GM12878 (cell line): ENCODE measurements at regions not wholly inside any gene's neighbourhood (a gene's known extent, or its start where the extent isn't known, plus 50 kb on each side); places are given as distances from the start of the nearest gene placed in this dataset.

ENCODE experiments used
- CBX5 ChIP-seq: sonication (generic); IDR thresholded peaks from 2 replicates; pipeline ENCODE4 v1.6.1; 2016; ENCODE audit warnings: low read depth, moderate library complexity, mild to moderate bottlenecking, inconsistent platforms
- CREB1 ChIP-seq: IDR thresholded peaks from 2 replicates; pipeline ENCODE4 v1.6.1; 2012; ENCODE audit warnings: low read depth, mild to moderate bottlenecking, inconsistent platforms
- EGR1 ChIP-seq, 2 experiments: IDR thresholded peaks; 1 replicate in 1 of 2; 2 replicates in 1 of 2; pipeline ENCODE4 v1.6.1; 2011 to 2012; ENCODE audit warnings: low read depth in 2 of 2, low read length in 2 of 2, borderline replicate concordance in 1 of 2, mild to moderate bottlenecking in 1 of 2, moderate library complexity in 1 of 2
- ETV6 ChIP-seq, 2 experiments: fragments of 450-650 bp in 1 of 2; IDR thresholded peaks in 1 of 2; conservative IDR thresholded peaks in 1 of 2; 2 replicates each; pipeline ENCODE4 v1.6.1; 2014; ENCODE audit warnings: antibody characterized with exemption in 1 of 2, borderline replicate concordance in 1 of 2, low read depth in 1 of 2, mild to moderate bottlenecking in 1 of 2, moderate library complexity in 1 of 2
- IRF4 ChIP-seq: IDR thresholded peaks from 2 replicates; pipeline ENCODE4 v1.6.1; 2011; ENCODE audit warnings: low read depth, low read length
- MXI1 ChIP-seq: fragments of 150-350 bp; IDR thresholded peaks from 2 replicates; pipeline ENCODE4 v1.6.1; 2011; ENCODE audit warnings: low read depth, mild to moderate bottlenecking, inconsistent platforms, low read length, improper control_type of control experiment
- MYC ChIP-seq: IDR thresholded peaks from 2 replicates; pipeline ENCODE4 v1.6.1; 2011; ENCODE audit warnings: mild to moderate bottlenecking, low read length, moderate library complexity, inconsistent platforms; ENCODE audit not compliant: insufficient read depth, insufficient replicate concordance, insufficient read length, severe bottlenecking
- NFIC ChIP-seq: IDR thresholded peaks from 2 replicates; pipeline ENCODE4 v1.6.1; 2012; ENCODE audit warnings: low read depth, mild to moderate bottlenecking, inconsistent platforms, low read length, moderate library complexity
- NFXL1 ChIP-seq: fragments of 450-650 bp; IDR thresholded peaks from 2 replicates; pipeline ENCODE4 v1.6.1; 2017; ENCODE audit warnings: antibody characterized with exemption, mild to moderate bottlenecking, borderline replicate concordance
- POLR2AphosphoS5 ChIP-seq: IDR thresholded peaks from 2 replicates; pipeline ENCODE4 v1.6.1; 2011; ENCODE audit warnings: mild to moderate bottlenecking, low read length, inconsistent platforms
- PRDM15 ChIP-seq: fragments of 450-650 bp; formaldehyde crosslinking; IDR thresholded peaks from 2 replicates; pipeline ENCODE4 v1.4.0; 2020; ENCODE audit warnings: mild to moderate bottlenecking, moderate library complexity
- ZBTB40 ChIP-seq: fragments of 450-650 bp; IDR thresholded peaks from 2 replicates; pipeline ENCODE4 v1.6.1; 2016; ENCODE audit warnings: mild to moderate bottlenecking, moderate library complexity, borderline replicate concordance
- ZNF217 ChIP-seq: fragments of 450-650 bp; IDR thresholded peaks from 2 replicates; pipeline ENCODE4 v1.6.1; 2017; ENCODE audit warnings: antibody characterized with exemption, mild to moderate bottlenecking
- ZNF384 ChIP-seq: IDR thresholded peaks from 2 replicates; pipeline ENCODE4 v1.6.1; 2012; ENCODE audit warnings: low read depth, mild to moderate bottlenecking, low read length, improper control_type of control experiment, borderline replicate concordance
- TF ChIP-seq, protein P1 (sequence below): fragments of 450-650 bp; IDR thresholded peaks from 2 replicates; pipeline ENCODE4 v1.6.1; 2016; ENCODE audit warnings: mild to moderate bottlenecking
- TF ChIP-seq, protein P2 (sequence below): fragments of 450-650 bp; IDR thresholded peaks from 2 replicates; pipeline ENCODE4 v1.6.1; 2017; ENCODE audit warnings: mild to moderate bottlenecking
- TF ChIP-seq, protein P3 (sequence below): IDR thresholded peaks from 2 replicates; pipeline ENCODE4 v1.6.1; 2012; ENCODE audit warnings: low read depth, low read length, improper control_type of control experiment

DNA sequence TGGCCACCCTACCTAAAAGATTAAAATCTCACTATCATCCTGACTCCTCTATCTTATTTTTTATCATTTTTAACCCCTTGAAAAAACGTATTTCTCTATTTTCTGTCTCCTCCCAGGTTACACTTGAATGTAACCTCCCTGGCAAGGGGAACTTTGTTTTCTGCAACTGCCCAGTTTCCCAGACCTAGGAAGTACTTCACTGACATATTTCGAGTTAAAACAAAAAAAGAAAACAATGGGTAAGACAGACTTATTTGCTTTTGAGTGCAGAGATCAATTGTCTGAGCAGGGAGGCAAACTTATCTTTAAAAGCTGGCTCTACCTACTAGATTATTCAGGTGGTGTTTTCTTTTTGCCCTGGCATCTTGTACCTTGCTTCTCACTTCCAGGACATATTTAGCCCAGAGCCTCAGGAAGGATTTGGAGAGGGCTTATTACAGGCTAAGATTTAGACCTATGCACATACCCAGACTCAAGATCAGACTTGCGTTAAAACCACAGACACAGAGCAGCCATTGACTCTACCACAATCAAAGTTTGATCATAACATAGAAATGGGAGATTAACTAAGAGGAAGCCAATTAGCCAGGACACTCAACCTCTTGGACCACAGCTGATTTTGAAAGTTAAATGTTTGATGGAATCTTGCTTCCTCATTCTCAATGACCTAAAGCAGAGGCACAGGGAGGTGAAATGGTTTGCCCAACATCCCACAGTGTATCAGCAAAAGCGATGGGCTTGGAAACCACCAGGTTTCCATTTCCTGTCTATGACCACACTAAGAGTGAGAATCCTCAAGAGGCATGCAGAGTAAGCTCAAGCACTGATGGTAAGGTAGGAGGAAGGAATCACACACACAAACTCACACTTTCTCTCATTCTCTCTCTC, 169.5 kb upstream of the THBS1 start (continued):
- TF ChIP-seq, protein P1, sequence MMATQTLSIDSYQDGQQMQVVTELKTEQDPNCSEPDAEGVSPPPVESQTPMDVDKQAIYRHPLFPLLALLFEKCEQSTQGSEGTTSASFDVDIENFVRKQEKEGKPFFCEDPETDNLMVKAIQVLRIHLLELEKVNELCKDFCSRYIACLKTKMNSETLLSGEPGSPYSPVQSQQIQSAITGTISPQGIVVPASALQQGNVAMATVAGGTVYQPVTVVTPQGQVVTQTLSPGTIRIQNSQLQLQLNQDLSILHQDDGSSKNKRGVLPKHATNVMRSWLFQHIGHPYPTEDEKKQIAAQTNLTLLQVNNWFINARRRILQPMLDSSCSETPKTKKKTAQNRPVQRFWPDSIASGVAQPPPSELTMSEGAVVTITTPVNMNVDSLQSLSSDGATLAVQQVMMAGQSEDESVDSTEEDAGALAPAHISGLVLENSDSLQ, result no peak
- TF ChIP-seq CBX5 (no peak), EGR1 (IDR thresholded peaks at IDR 0.05; ENCODE audit: borderline replicate concordance in 1 of 2, low read depth in 2 of 2, low read length in 2 of 2) (no peak), ZNF217 (no peak), PRDM15 (CRISPR knock-in tag) (no peak), IRF4 (0 out of 2 replicates have a peak, but pooled peaks have one; percentile 64), NFXL1 (no peak), ETV6 (conservative IDR thresholded peaks at IDR 0.05 in 1 of 2, IDR thresholded peaks at IDR 0.05 in 1 of 2; ENCODE audit: borderline replicate concordance in 1 of 2, low read depth in 1 of 2) (peak in 1 of 2 experiments; percentile 82; a peak in 2 of 4 replicates), POLR2AphosphoS5 (no peak), ZBTB40 (no peak), ZNF384 (no peak), NFIC (0 out of 2 replicates have a peak, but pooled peaks have one; percentile 33), CREB1 (no peak), MXI1 (no peak), MYC (no peak)
- TF ChIP-seq, protein P2, sequence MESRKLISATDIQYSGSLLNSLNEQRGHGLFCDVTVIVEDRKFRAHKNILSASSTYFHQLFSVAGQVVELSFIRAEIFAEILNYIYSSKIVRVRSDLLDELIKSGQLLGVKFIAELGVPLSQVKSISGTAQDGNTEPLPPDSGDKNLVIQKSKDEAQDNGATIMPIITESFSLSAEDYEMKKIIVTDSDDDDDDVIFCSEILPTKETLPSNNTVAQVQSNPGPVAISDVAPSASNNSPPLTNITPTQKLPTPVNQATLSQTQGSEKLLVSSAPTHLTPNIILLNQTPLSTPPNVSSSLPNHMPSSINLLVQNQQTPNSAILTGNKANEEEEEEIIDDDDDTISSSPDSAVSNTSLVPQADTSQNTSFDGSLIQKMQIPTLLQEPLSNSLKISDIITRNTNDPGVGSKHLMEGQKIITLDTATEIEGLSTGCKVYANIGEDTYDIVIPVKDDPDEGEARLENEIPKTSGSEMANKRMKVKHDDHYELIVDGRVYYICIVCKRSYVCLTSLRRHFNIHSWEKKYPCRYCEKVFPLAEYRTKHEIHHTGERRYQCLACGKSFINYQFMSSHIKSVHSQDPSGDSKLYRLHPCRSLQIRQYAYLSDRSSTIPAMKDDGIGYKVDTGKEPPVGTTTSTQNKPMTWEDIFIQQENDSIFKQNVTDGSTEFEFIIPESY, result no peak
- TF ChIP-seq, protein P3, sequence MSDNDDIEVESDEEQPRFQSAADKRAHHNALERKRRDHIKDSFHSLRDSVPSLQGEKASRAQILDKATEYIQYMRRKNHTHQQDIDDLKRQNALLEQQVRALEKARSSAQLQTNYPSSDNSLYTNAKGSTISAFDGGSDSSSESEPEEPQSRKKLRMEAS, result no peak
